ENCODE measurements at regions not wholly inside any gene's neighbourhood (a gene's known extent, or its start where the extent isn't known, plus 50 kb on each side); places are given as distances from the start of the nearest gene placed in this dataset.

GRCh38 chr9:129336130-129336528, 158.1 kb upstream of the IER5L start:
- TF ChIP-seq RAD21 (IDR thresholded peaks at IDR 0.05; ENCODE audit: low read depth): no peak
- TF ChIP-seq CTCF (IDR thresholded peaks at IDR 0.05 in 2 of 3, conservative IDR thresholded peaks at IDR 0.05 in 1 of 3; ENCODE audit: borderline replicate concordance in 1 of 3, insufficient read depth in 1 of 3, low read depth in 2 of 3, low read length in 2 of 3): no peak
- TF ChIP-seq FOSL1 (IDR thresholded peaks at IDR 0.05; ENCODE audit: low read depth): no peak
- TF ChIP-seq CEBPB (IDR thresholded peaks at IDR 0.05; ENCODE audit: low read depth): no peak
- TF ChIP-seq EZH2 (IDR thresholded peaks at IDR 0.05): no peak
- no peak for TF ChIP-seq SRF (IDR thresholded peaks at IDR 0.05; ENCODE audit: low read depth)
- TF ChIP-seq TCF7L2 (IDR thresholded peaks at IDR 0.05; ENCODE audit: borderline replicate concordance, extremely low read depth, insufficient read depth, insufficient read length): no peak
- no peak for TF ChIP-seq YY1 (IDR thresholded peaks at IDR 0.05; ENCODE audit: extremely low read depth, insufficient replicate concordance, low read depth, low read length)
- no peak for TF ChIP-seq ZNF274 (IDR thresholded peaks at IDR 0.05; ENCODE audit: low read depth, low read length)
- no peak for TF ChIP-seq ZBTB33 (IDR thresholded peaks at IDR 0.05; ENCODE audit: extremely low read depth, insufficient replicate concordance, low read length)
- no peak for TF ChIP-seq POLR2A (IDR thresholded peaks at IDR 0.05; ENCODE audit: borderline replicate concordance, extremely low read depth, insufficient read depth, insufficient read length)
- TF ChIP-seq ATF3 (IDR thresholded peaks at IDR 0.05): no peak
- no peak for TF ChIP-seq ELF1 (IDR thresholded peaks at IDR 0.05; ENCODE audit: borderline replicate concordance, low read depth)
- no peak for TF ChIP-seq SP1 (IDR thresholded peaks at IDR 0.05; ENCODE audit: low read depth)
- no peak for TF ChIP-seq MAX (IDR thresholded peaks at IDR 0.05)
- TF ChIP-seq SIN3A (IDR thresholded peaks at IDR 0.05; ENCODE audit: low read depth): no peak
- no peak for TF ChIP-seq REST (IDR thresholded peaks at IDR 0.05; ENCODE audit: low read depth)
- no peak for TF ChIP-seq ZFX (IDR thresholded peaks at IDR 0.05)

More at GRCh38 chr9:129336130-129336528, 158.1 kb upstream of the IER5L start:
- H3K4me2 ChIP-seq (ENCODE audit: low read length): peak overlapping the region; percentile 89
- peak overlapping the region; percentile 100 for H3K27ac ChIP-seq (ENCODE audit: low read depth, low read length)
- no peaks in the 10 kb centered on the region for H4K20me1 ChIP-seq (ENCODE audit: insufficient read depth)
- no TSS peak for BruUV-seq (replicated peaks)
- ChIA-PET POLR2A (interaction anchor here (0.5 to 3.6 kb wide), 9 partner anchors 8 to 261 kb away, joined by 3 to 28 read pairs (median 4); partner anchors contain the start of gene IER5L), RAD21 (ENCODE audit: low non-redundant PET in 1 of 2, low total read pairs in 2 of 2, uncharacterized antibody in 2 of 2, unreplicated experiment in 2 of 2) (interaction anchor here (0.9 to 1.1 kb wide), 2 partner anchors 8 to 161 kb away, joined by 3 read pairs; no protein-coding TSS in a partner anchor), CTCF (no interaction called here)
- DNase-seq (ENCODE audit: low read depth, low spot score) (no peak), ATAC-seq (no peak)
- H3K27me3 ChIP-seq (ENCODE audit: insufficient read depth, low read length): no peaks in the 10 kb centered on the region
- peak overlapping the region in 1 of 2 experiments; percentile 52; a peak in 2 of 4 replicates for H3K4me3 ChIP-seq (replicated peaks in 1 of 2; ENCODE audit: low read depth in 1 of 2, low read length in 2 of 2)
- no peaks in the 10 kb centered on the region for H3K9me2 ChIP-seq (ENCODE audit: insufficient read depth)
- H3K4me1 ChIP-seq (ENCODE audit: control insufficient read depth in 1 of 2, insufficient read depth in 2 of 2, low read length in 2 of 2): peaks cover 54 to 76% of the 10 kb centered on the region in 2 experiments
- intact Hi-C loops (cut with micrococcal nuclease): no loop called here
- no peaks in the 10 kb centered on the region for H3K79me2 ChIP-seq (ENCODE audit: insufficient read depth, low read length)
- peaks cover 0 to 7% of the 10 kb centered on the region in 2 experiments; a peak in 1 of 4 replicates for H3K9me3 ChIP-seq (ENCODE audit: control insufficient read depth in 1 of 2, insufficient read depth in 1 of 2, low read depth in 1 of 2, low read length in 2 of 2)
- H2AFZ ChIP-seq (ENCODE audit: low read depth, low read length, poor library complexity, severe bottlenecking): peak overlapping the region; percentile 5
- no peaks in the 10 kb centered on the region for H3K36me3 ChIP-seq (ENCODE audit: control insufficient read depth in 1 of 2, insufficient read depth in 2 of 2, low read length in 2 of 2)
- H3K9ac ChIP-seq (ENCODE audit: low read length): peak overlapping the region; percentile 76
